ENCODE measurements at regions not wholly inside any gene's neighbourhood (a gene's known extent, or its start where the extent isn't known, plus 50 kb on each side); places are given as distances from the start of the nearest gene placed in this dataset.
A peak's percentile ranks its signal among the peaks of the same experiment; 100 is the strongest.

DNA sequence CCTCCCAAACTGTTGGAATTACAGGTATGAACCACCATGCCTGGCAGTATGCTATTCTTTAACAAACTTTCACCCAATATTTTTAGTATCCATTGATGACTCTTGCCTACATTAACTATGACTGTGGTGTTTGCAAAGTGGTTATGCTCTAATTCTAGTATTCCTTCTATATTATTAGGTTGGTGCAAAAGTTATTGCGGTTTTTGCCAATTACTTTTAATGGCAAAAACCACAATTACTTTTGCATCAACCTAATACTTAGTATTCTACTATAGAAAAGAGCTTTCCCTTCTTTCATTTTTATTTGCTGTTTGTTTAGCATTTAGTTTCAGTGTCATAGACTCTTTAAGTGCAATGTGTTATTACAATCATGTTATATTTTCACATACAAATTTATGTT, 760.6 kb downstream of the NR2F2 start:
- in situ Hi-C loops (cut with HindIII; ENCODE audit: extremely low pct_ligation_motif_present, low pct_unique_long_range_greater_than_20kb) (no loop called here), intact Hi-C loops (cut with micrococcal nuclease; ENCODE audit: unreplicated experiment) (no loop called here)
- H3K27me3 ChIP-seq (ENCODE audit: control insufficient read depth in 1 of 2, insufficient read depth in 2 of 2, low read length in 2 of 2): no peaks in the 10 kb centered on the region
- no peak overlapping the region for H3K4me2 ChIP-seq (ENCODE audit: low read depth, low read length)
- WGBS (ENCODE audit: low lambda C conversion rate): 6% methylated on average over 1 of the region's 1 CpG
- no peak overlapping the region for H3K4me3 ChIP-seq (replicated peaks in 1 of 3; ENCODE audit: insufficient read depth in 1 of 3, low read depth in 2 of 3, low read length in 3 of 3)
- no peak overlapping the region for H2AFZ ChIP-seq (ENCODE audit: low read length)
- CTCF ChIA-PET (ENCODE audit: low intra/inter-chr PET ratio, low total read pairs): no interaction called here
- H4K20me1 ChIP-seq (ENCODE audit: insufficient read depth, low read length): no peaks in the 10 kb centered on the region
- ATAC-seq: no peak
- H3K4me1 ChIP-seq (ENCODE audit: insufficient read depth, low read length): no peaks in the 10 kb centered on the region
- H3K9ac ChIP-seq (ENCODE audit: insufficient read depth, low read depth, low read length): no peak overlapping the region
- no peak for FAIRE-seq
- POLR2A ChIA-PET: no interaction called here
- no peaks in the 10 kb centered on the region for H3K79me2 ChIP-seq (ENCODE audit: insufficient read depth, low read length)
- no peak overlapping the region for H3K27ac ChIP-seq (ENCODE audit: extremely low read length, insufficient read depth, low read length)
- BruUV-seq (replicated peaks): no TSS peak
- H3K36me3 ChIP-seq (replicated peaks in 1 of 2; ENCODE audit: control insufficient read depth in 1 of 2, insufficient read depth in 2 of 2, low read length in 2 of 2): no peaks in the 10 kb centered on the region
- TF ChIP-seq, protein P1, sequence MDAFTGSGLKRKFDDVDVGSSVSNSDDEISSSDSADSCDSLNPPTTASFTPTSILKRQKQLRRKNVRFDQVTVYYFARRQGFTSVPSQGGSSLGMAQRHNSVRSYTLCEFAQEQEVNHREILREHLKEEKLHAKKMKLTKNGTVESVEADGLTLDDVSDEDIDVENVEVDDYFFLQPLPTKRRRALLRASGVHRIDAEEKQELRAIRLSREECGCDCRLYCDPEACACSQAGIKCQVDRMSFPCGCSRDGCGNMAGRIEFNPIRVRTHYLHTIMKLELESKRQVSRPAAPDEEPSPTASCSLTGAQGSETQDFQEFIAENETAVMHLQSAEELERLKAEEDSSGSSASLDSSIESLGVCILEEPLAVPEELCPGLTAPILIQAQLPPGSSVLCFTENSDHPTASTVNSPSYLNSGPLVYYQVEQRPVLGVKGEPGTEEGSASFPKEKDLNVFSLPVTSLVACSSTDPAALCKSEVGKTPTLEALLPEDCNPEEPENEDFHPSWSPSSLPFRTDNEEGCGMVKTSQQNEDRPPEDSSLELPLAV (CRISPR knock-in tag; conservative IDR thresholded peaks at IDR 0.05; ENCODE audit: low read depth): no peak
- TF ChIP-seq, protein P2, sequence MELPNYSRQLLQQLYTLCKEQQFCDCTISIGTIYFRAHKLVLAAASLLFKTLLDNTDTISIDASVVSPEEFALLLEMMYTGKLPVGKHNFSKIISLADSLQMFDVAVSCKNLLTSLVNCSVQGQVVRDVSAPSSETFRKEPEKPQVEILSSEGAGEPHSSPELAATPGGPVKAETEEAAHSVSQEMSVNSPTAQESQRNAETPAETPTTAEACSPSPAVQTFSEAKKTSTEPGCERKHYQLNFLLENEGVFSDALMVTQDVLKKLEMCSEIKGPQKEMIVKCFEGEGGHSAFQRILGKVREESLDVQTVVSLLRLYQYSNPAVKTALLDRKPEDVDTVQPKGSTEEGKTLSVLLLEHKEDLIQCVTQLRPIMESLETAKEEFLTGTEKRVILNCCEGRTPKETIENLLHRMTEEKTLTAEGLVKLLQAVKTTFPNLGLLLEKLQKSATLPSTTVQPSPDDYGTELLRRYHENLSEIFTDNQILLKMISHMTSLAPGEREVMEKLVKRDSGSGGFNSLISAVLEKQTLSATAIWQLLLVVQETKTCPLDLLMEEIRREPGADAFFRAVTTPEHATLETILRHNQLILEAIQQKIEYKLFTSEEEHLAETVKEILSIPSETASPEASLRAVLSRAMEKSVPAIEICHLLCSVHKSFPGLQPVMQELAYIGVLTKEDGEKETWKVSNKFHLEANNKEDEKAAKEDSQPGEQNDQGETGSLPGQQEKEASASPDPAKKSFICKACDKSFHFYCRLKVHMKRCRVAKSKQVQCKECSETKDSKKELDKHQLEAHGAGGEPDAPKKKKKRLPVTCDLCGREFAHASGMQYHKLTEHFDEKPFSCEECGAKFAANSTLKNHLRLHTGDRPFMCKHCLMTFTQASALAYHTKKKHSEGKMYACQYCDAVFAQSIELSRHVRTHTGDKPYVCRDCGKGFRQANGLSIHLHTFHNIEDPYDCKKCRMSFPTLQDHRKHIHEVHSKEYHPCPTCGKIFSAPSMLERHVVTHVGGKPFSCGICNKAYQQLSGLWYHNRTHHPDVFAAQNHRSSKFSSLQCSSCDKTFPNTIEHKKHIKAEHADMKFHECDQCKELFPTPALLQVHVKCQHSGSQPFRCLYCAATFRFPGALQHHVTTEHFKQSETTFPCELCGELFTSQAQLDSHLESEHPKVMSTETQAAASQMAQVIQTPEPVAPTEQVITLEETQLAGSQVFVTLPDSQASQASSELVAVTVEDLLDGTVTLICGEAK (IDR thresholded peaks at IDR 0.05): peak; percentile 89
- TF ChIP-seq, protein P2 (CRISPR knock-in tag; IDR thresholded peaks at IDR 0.05): no peak
- peaks cover 84% of the 10 kb centered on the region for H3K9me3 ChIP-seq (ENCODE audit: low read length)
- DNase-seq (ENCODE audit: low spot score): no peak

All from HepG2 (cell line).